ENCODE measurements at regions not wholly inside any gene's neighbourhood (a gene's known extent, or its start where the extent isn't known, plus 50 kb on each side); places are given as distances from the start of the nearest gene placed in this dataset.

DNA sequence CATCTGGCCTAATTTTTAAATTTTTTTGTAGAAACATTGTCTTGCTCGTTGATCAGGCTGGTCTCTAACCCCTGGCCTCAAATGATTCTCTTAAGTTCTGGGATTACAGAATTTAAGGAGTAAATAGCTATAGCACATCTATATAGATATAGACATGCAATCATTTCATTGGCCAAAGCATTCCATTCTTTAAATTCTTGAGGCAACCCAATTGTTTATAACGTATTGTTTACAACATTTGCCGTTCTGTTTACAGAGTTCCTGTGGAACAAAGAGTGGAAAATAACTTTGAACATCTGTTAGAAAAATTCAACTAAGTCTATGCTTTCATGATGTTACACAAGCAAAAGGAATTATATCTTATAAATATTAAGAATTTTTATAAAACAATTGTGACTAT is 205.2 kb upstream of the ROBO2 start:
- TF ChIP-seq, protein P1, sequence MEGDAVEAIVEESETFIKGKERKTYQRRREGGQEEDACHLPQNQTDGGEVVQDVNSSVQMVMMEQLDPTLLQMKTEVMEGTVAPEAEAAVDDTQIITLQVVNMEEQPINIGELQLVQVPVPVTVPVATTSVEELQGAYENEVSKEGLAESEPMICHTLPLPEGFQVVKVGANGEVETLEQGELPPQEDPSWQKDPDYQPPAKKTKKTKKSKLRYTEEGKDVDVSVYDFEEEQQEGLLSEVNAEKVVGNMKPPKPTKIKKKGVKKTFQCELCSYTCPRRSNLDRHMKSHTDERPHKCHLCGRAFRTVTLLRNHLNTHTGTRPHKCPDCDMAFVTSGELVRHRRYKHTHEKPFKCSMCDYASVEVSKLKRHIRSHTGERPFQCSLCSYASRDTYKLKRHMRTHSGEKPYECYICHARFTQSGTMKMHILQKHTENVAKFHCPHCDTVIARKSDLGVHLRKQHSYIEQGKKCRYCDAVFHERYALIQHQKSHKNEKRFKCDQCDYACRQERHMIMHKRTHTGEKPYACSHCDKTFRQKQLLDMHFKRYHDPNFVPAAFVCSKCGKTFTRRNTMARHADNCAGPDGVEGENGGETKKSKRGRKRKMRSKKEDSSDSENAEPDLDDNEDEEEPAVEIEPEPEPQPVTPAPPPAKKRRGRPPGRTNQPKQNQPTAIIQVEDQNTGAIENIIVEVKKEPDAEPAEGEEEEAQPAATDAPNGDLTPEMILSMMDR (IDR thresholded peaks at IDR 0.05) = no peak

GRCh38 chr3:76841747-76842146 is 198.2 kb upstream of the ROBO2 start:
- TF ChIP-seq, protein P1 (IDR thresholded peaks at IDR 0.05) = no peak

- TF ChIP-seq, protein P1 (IDR thresholded peaks at IDR 0.05) = no peak
Observed at GRCh38 chr3:76842216-76842615, 197.7 kb upstream of the ROBO2 start.

GRCh38 chr3:76855451-76855850 is 184.4 kb upstream of the ROBO2 start:
- TF ChIP-seq, protein P1 (IDR thresholded peaks at IDR 0.05) = no peak

GRCh38 chr3:76859596-76859995 is 180.3 kb upstream of the ROBO2 start:
- TF ChIP-seq, protein P1 (IDR thresholded peaks at IDR 0.05) = no peak

GRCh38 chr3:76864355-76864754 is 175.5 kb upstream of the ROBO2 start:
- TF ChIP-seq, protein P1 (IDR thresholded peaks at IDR 0.05) = no peak

DNA sequence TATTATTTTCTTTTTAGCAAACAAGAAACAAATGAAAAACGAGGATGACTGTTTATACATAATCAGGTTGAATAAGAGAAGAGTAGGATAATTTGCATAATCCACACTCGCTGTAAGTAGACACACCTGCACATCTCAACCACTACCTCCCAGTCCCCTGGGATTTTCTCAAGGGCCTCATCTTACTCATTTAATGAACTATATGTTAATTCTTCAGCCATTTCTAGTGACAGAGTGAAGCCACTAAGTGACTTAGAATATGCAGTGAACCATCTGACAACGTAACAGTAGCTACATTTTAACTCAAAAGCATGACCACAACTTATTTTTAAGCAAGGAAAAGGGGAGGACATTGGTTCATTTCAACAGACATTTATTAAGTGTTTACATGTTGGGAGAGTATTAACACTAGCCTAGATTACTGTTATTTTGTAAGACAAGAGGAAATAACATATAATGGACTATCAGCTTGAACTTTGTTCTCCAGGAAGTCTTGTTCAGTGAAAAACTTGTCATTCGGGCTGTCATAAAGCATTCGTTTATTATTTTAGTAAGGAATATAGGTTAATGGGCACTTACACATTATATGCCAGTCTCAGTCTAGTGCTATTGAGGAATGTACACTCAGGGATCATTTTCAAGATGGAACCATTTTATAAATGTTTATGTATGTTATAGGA is 173.0 kb upstream of the ROBO2 start:
- TF ChIP-seq, protein P1 (IDR thresholded peaks at IDR 0.05) = no peak

Measured in LNCAP (cell line).